ENCODE measurements at regions not wholly inside any gene's neighbourhood (a gene's known extent, or its start where the extent isn't known, plus 50 kb on each side); places are given as distances from the start of the nearest gene placed in this dataset.

DNA sequence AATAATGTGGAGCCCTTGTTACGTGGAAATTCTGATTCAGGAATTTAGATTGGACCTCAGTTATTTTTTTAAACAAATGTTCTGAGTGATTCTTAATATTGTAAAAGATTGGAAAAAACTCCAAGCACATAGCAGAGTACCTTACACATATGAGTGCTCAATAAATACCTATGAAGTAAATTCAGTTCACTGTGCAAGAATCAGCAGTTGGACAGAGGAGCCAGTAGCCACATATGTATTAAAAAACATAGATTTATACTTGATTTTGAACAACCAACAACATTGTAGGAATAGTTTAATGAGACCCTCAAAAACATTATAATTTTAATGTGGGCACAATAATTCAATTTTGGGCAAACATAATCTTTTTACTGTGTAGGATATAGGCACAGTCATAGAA is 109.3 kb upstream of the B3GAT2 start:
- Histone ChIP-seq H3K79me2 (ENCODE audit: control insufficient read depth, low read length) (no peaks in the 10 kb centered on the region), H3K4me2 (ENCODE audit: low read length) (no peak overlapping the region), H3K9me3 (ENCODE audit: control insufficient read depth, insufficient read depth, low read length) (no peaks in the 10 kb centered on the region), H3K27me3 (ENCODE audit: control insufficient read depth, low read length) (no peaks in the 10 kb centered on the region), H3K27ac (ENCODE audit: low read depth, low read length) (no peak overlapping the region), H4K20me1 (ENCODE audit: control insufficient read depth, insufficient read depth, low read depth, low read length) (no peaks in the 10 kb centered on the region), H3K4me3 (ENCODE audit: low read length) (no peak overlapping the region), H3F3A (ENCODE audit: control insufficient read depth, insufficient read depth) (no peaks in the 10 kb centered on the region), H3K36me3 (ENCODE audit: control insufficient read depth, low read length) (no peaks in the 10 kb centered on the region), H3K4me1 (ENCODE audit: control insufficient read depth, low read length) (no peaks in the 10 kb centered on the region), H3K9me2 (replicated peaks; ENCODE audit: control insufficient read depth, low read length) (no peaks in the 10 kb centered on the region)
- TF ChIP-seq EZH2phosphoT487 (IDR thresholded peaks at IDR 0.05; ENCODE audit: borderline replicate concordance, low read length), result no peak
- TF ChIP-seq CTCF (IDR thresholded peaks at IDR 0.05; ENCODE audit: low read depth, low read length, poor library complexity, severe bottlenecking), result no peak

GRCh38 chr6:71067816-71068215 is 111.0 kb upstream of the B3GAT2 start:
- H3K36me3 ChIP-seq (ENCODE audit: control insufficient read depth, low read length), result no peaks in the 10 kb centered on the region
- no peak overlapping the region for H3K4me3 ChIP-seq (ENCODE audit: low read length)
- no peaks in the 10 kb centered on the region for H3K79me2 ChIP-seq (ENCODE audit: control insufficient read depth, low read length)
- H3F3A ChIP-seq (ENCODE audit: control insufficient read depth, insufficient read depth), result no peaks in the 10 kb centered on the region
- H3K27ac ChIP-seq (ENCODE audit: low read depth, low read length), result no peak overlapping the region
- no peaks in the 10 kb centered on the region for H3K4me1 ChIP-seq (ENCODE audit: control insufficient read depth, low read length)
- no peaks in the 10 kb centered on the region for H4K20me1 ChIP-seq (ENCODE audit: control insufficient read depth, insufficient read depth, low read depth, low read length)
- TF ChIP-seq CTCF (IDR thresholded peaks at IDR 0.05; ENCODE audit: low read depth, low read length, poor library complexity, severe bottlenecking) (no peak), EZH2phosphoT487 (IDR thresholded peaks at IDR 0.05; ENCODE audit: borderline replicate concordance, low read length) (no peak)
- H3K9me3 ChIP-seq (ENCODE audit: control insufficient read depth, insufficient read depth, low read length), result no peaks in the 10 kb centered on the region
- H3K9me2 ChIP-seq (replicated peaks; ENCODE audit: control insufficient read depth, low read length), result no peaks in the 10 kb centered on the region
- H3K27me3 ChIP-seq (ENCODE audit: control insufficient read depth, low read length), result no peaks in the 10 kb centered on the region
- H3K4me2 ChIP-seq (ENCODE audit: low read length), result no peak overlapping the region

DNA sequence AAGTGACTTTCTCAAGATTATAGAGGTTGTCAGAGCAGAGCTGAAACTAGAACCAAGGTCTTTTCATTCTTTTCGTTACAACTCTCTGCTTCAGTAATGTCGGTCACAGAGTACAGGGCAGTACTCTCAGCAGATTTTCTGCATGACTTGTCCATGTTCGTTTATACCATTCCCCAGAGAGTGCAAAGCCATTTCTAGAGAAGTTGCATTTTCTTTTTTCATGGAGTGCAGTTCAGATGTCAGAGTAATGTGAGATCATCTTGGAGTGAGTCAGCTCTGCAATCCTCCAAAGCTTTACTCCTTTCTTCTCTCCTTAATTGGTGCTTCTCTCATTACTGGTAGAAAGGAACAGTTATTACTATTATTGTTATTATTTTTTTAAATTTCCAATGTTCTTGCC is 115.6 kb upstream of the B3GAT2 start:
- no peaks in the 10 kb centered on the region for H3K9me2 ChIP-seq (replicated peaks; ENCODE audit: control insufficient read depth, low read length)
- H3K36me3 ChIP-seq (ENCODE audit: control insufficient read depth, low read length), result no peaks in the 10 kb centered on the region
- no peaks in the 10 kb centered on the region for H3K79me2 ChIP-seq (ENCODE audit: control insufficient read depth, low read length)
- H4K20me1 ChIP-seq (ENCODE audit: control insufficient read depth, insufficient read depth, low read depth, low read length), result no peaks in the 10 kb centered on the region
- no peaks in the 10 kb centered on the region for H3F3A ChIP-seq (ENCODE audit: control insufficient read depth, insufficient read depth)
- H3K4me2 ChIP-seq (ENCODE audit: low read length), result no peak overlapping the region
- H3K9me3 ChIP-seq (ENCODE audit: control insufficient read depth, insufficient read depth, low read length), result no peaks in the 10 kb centered on the region
- no peaks in the 10 kb centered on the region for H3K4me1 ChIP-seq (ENCODE audit: control insufficient read depth, low read length)
- no peak overlapping the region for H3K4me3 ChIP-seq (ENCODE audit: low read length)
- peaks cover 3% of the 10 kb centered on the region; the same call in 1 of the 2 replicates for H3K27me3 ChIP-seq (ENCODE audit: control insufficient read depth, low read length)
- TF ChIP-seq CTCF (IDR thresholded peaks at IDR 0.05; ENCODE audit: low read depth, low read length, poor library complexity, severe bottlenecking) (no peak), EZH2phosphoT487 (IDR thresholded peaks at IDR 0.05; ENCODE audit: borderline replicate concordance, low read length) (no peak)
- H3K27ac ChIP-seq (ENCODE audit: low read depth, low read length), result no peak overlapping the region

GRCh38 chr6:71077655-71078054 is 120.8 kb upstream of the B3GAT2 start:
- Histone ChIP-seq H3K36me3 (ENCODE audit: control insufficient read depth, low read length) (no peaks in the 10 kb centered on the region), H3K4me3 (ENCODE audit: low read length) (no peak overlapping the region), H3K27me3 (ENCODE audit: control insufficient read depth, low read length) (peaks cover 3% of the 10 kb centered on the region; the same call in 1 of the 2 replicates), H3K9me2 (replicated peaks; ENCODE audit: control insufficient read depth, low read length) (no peaks in the 10 kb centered on the region), H4K20me1 (ENCODE audit: control insufficient read depth, insufficient read depth, low read depth, low read length) (no peaks in the 10 kb centered on the region), H3K4me1 (ENCODE audit: control insufficient read depth, low read length) (no peaks in the 10 kb centered on the region), H3F3A (ENCODE audit: control insufficient read depth, insufficient read depth) (no peaks in the 10 kb centered on the region), H3K9me3 (ENCODE audit: control insufficient read depth, insufficient read depth, low read length) (no peaks in the 10 kb centered on the region), H3K79me2 (ENCODE audit: control insufficient read depth, low read length) (no peaks in the 10 kb centered on the region), H3K4me2 (ENCODE audit: low read length) (no peak overlapping the region), H3K27ac (ENCODE audit: low read depth, low read length) (no peak overlapping the region)
- TF ChIP-seq CTCF (IDR thresholded peaks at IDR 0.05; ENCODE audit: low read depth, low read length, poor library complexity, severe bottlenecking) (no peak), EZH2phosphoT487 (IDR thresholded peaks at IDR 0.05; ENCODE audit: borderline replicate concordance, low read length) (no peak)
